ENCODE measurements at regions not wholly inside any gene's neighbourhood (a gene's known extent, or its start where the extent isn't known, plus 50 kb on each side); places are given as distances from the start of the nearest gene placed in this dataset.

DNA sequence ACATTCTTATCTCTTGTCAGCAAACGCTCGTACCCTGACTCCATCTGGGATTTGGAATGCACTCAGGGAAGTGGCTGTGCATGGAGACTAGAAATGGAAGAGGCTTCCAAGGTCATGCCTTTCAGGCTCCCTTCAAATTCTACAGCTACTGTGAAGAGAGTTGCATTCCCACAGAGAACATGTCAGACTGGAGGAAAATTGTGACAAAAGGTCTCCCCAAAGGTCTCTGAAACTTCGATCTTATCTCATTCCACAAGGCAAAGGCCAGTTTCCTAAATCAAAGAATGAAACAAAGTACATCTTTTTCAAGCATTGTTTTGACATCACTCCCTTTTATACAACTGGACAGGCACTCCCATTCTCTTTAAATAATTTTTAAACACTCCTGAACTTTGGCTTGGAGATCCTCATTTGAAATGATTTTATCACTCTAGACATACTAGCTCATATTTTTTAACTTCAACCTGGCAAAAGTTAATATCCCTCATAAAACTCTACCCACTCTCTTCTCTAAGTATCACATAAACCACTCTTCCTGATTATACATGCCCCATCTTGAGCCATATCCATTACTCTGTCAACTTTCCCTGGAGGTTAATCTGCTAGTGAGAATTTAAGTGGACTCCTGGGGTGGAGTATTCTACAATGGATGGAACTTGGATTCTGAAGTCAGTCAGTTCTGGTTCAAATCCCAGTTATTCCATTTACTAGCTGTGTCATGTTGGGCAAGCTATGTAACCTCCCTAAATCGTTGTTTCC is 218.1 kb upstream of the HMGA2 start:
- TF ChIP-seq EZH2phosphoT487 (IDR thresholded peaks at IDR 0.05; ENCODE audit: borderline replicate concordance, low read length) (no peak), EZH2 (IDR thresholded peaks at IDR 0.05; ENCODE audit: low read length, unreplicated experiment) (no peak)
- TF ChIP-seq, protein P1, sequence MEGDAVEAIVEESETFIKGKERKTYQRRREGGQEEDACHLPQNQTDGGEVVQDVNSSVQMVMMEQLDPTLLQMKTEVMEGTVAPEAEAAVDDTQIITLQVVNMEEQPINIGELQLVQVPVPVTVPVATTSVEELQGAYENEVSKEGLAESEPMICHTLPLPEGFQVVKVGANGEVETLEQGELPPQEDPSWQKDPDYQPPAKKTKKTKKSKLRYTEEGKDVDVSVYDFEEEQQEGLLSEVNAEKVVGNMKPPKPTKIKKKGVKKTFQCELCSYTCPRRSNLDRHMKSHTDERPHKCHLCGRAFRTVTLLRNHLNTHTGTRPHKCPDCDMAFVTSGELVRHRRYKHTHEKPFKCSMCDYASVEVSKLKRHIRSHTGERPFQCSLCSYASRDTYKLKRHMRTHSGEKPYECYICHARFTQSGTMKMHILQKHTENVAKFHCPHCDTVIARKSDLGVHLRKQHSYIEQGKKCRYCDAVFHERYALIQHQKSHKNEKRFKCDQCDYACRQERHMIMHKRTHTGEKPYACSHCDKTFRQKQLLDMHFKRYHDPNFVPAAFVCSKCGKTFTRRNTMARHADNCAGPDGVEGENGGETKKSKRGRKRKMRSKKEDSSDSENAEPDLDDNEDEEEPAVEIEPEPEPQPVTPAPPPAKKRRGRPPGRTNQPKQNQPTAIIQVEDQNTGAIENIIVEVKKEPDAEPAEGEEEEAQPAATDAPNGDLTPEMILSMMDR (conservative IDR thresholded peaks at IDR 0.05; ENCODE audit: low read depth, low read length) = no peak
